HEK293 (cell line): ENCODE measurements at regions not wholly inside any gene's neighbourhood (a gene's known extent, or its start where the extent isn't known, plus 50 kb on each side); places are given as distances from the start of the nearest gene placed in this dataset.

ENCODE experiments used
- TF ChIP-seq, protein P1 (sequence below): fragments of 450-650 bp; formaldehyde crosslinking; IDR thresholded peaks from 2 replicates; pipeline ENCODE4 v1.5.1; 2016; ENCODE audit warnings: missing biosample characterization, missing genetic modification characterization
- TF ChIP-seq, protein P2 (sequence below): fragments of 450-650 bp; formaldehyde crosslinking; IDR thresholded peaks from 2 replicates; pipeline ENCODE4 v1.5.1; 2016; ENCODE audit warnings: missing biosample characterization, missing genetic modification characterization, low read depth

DNA sequence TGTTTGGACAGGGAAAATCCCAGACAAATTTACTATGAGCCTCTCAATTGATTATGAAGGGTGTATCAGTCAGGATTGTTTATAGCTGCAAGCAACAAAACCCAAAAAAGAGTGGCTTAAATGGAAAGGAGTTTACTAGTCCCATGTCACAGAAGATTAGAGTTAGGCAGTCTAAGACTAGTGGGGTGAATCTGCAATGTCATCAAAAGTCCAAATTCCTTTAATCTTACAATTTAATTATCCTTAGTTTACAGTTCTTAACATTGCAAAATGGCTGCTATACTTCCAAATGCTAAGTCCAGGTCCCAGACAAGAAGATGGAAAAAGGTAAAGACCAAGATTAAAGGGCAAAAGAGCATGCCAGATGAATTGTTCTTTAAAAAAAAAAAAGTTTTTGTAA, 143.6 kb downstream of the CD47 start:
- TF ChIP-seq, protein P1, sequence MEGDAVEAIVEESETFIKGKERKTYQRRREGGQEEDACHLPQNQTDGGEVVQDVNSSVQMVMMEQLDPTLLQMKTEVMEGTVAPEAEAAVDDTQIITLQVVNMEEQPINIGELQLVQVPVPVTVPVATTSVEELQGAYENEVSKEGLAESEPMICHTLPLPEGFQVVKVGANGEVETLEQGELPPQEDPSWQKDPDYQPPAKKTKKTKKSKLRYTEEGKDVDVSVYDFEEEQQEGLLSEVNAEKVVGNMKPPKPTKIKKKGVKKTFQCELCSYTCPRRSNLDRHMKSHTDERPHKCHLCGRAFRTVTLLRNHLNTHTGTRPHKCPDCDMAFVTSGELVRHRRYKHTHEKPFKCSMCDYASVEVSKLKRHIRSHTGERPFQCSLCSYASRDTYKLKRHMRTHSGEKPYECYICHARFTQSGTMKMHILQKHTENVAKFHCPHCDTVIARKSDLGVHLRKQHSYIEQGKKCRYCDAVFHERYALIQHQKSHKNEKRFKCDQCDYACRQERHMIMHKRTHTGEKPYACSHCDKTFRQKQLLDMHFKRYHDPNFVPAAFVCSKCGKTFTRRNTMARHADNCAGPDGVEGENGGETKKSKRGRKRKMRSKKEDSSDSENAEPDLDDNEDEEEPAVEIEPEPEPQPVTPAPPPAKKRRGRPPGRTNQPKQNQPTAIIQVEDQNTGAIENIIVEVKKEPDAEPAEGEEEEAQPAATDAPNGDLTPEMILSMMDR: no peak
- TF ChIP-seq, protein P2, sequence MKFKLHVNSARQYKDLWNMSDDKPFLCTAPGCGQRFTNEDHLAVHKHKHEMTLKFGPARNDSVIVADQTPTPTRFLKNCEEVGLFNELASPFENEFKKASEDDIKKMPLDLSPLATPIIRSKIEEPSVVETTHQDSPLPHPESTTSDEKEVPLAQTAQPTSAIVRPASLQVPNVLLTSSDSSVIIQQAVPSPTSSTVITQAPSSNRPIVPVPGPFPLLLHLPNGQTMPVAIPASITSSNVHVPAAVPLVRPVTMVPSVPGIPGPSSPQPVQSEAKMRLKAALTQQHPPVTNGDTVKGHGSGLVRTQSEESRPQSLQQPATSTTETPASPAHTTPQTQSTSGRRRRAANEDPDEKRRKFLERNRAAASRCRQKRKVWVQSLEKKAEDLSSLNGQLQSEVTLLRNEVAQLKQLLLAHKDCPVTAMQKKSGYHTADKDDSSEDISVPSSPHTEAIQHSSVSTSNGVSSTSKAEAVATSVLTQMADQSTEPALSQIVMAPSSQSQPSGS (tag by site-specific recombination): no peak
